ENCODE measurements at regions not wholly inside any gene's neighbourhood (a gene's known extent, or its start where the extent isn't known, plus 50 kb on each side); places are given as distances from the start of the nearest gene placed in this dataset.

GRCh38 chr7:12968836-12969422, 281.5 kb downstream of the ARL4A start:
- Histone ChIP-seq H3K36me3 (ENCODE audit: control insufficient read depth, insufficient read depth, low read length) (no peaks in the 10 kb centered on the region), H3K27me3 (ENCODE audit: control insufficient read depth, insufficient read depth, low read length) (no peaks in the 10 kb centered on the region), H3K4me3 (ENCODE audit: low read depth, low read length) (no peak overlapping the region)
- TF ChIP-seq, protein P1, sequence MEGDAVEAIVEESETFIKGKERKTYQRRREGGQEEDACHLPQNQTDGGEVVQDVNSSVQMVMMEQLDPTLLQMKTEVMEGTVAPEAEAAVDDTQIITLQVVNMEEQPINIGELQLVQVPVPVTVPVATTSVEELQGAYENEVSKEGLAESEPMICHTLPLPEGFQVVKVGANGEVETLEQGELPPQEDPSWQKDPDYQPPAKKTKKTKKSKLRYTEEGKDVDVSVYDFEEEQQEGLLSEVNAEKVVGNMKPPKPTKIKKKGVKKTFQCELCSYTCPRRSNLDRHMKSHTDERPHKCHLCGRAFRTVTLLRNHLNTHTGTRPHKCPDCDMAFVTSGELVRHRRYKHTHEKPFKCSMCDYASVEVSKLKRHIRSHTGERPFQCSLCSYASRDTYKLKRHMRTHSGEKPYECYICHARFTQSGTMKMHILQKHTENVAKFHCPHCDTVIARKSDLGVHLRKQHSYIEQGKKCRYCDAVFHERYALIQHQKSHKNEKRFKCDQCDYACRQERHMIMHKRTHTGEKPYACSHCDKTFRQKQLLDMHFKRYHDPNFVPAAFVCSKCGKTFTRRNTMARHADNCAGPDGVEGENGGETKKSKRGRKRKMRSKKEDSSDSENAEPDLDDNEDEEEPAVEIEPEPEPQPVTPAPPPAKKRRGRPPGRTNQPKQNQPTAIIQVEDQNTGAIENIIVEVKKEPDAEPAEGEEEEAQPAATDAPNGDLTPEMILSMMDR (IDR thresholded peaks at IDR 0.05; ENCODE audit: insufficient read depth, low read depth, low read length), result no peak
- POLR2A ChIA-PET, result no interaction called here
- DNase-seq (ENCODE audit: low read depth), result no peak
- CTCF ChIA-PET, result no interaction called here

DNA sequence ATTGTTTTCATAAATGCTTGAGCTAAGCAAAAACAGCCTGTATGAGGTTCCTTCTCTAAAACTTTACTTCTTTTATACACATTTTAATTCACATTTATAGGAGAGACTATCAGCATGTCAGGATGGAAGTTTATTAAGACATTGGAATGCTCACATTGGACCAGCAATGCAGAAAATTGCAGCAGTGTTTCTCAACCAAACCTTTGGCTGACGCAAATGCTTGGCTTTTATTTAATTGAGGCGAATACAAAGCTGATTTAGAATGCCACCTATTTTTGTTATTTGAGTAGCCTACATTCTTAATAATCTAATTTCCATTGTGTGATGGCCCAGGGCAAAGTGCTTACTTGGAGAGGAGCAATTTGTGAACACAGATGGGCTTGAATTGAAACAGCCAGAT, 283.2 kb downstream of the ARL4A start:
- TF ChIP-seq, protein P1 (IDR thresholded peaks at IDR 0.05; ENCODE audit: insufficient read depth, low read depth, low read length), result no peak
- Histone ChIP-seq H3K36me3 (ENCODE audit: control insufficient read depth, insufficient read depth, low read length) (no peaks in the 10 kb centered on the region), H3K27me3 (ENCODE audit: control insufficient read depth, insufficient read depth, low read length) (no peaks in the 10 kb centered on the region), H3K4me3 (ENCODE audit: low read depth, low read length) (no peak overlapping the region)
- POLR2A ChIA-PET, result no interaction called here
- DNase-seq (ENCODE audit: low read depth), result no peak
- CTCF ChIA-PET, result no interaction called here

DNA sequence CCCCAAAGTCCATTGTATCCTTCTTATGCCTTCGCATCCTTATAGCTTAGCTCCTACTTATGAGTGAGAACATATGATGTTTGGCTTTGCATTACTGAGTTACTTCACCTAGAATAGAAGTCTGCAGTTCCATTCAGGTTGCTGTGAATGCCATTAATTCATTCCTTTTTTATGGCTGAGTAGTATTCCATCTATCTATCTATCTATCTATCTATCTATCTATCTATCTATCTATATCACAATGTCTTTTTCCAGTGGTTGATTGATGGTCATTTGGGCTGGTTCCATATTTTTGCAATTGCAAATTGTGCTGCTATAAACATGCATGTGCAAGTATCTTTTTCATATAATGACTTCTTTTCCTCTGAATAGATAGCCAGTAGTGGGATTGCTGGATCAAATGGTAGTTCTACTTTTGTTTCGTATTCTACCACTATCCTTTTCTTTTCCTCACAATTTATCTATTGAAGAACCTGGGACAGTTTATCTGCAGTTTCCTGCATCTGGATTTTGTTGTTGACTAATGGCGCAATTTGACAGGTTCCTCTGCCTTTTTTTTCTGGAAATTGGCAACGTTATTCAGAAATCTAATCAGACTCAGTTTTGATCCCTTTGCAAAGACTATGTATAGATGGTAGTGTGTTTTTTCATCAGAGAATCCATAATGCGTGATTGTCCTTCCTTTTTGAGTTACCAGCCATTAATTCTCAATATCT, 287.2 kb downstream of the ARL4A start:
- H3K4me3 ChIP-seq (ENCODE audit: low read depth, low read length), result no peak overlapping the region
- CTCF ChIA-PET, result no interaction called here
- no peaks in the 10 kb centered on the region for H3K36me3 ChIP-seq (ENCODE audit: control insufficient read depth, insufficient read depth, low read length)
- no peak for DNase-seq (ENCODE audit: low read depth)
- no peaks in the 10 kb centered on the region for H3K27me3 ChIP-seq (ENCODE audit: control insufficient read depth, insufficient read depth, low read length)
- POLR2A ChIA-PET, result no interaction called here
- TF ChIP-seq, protein P1 (IDR thresholded peaks at IDR 0.05; ENCODE audit: insufficient read depth, low read depth, low read length), result no peak

DNA sequence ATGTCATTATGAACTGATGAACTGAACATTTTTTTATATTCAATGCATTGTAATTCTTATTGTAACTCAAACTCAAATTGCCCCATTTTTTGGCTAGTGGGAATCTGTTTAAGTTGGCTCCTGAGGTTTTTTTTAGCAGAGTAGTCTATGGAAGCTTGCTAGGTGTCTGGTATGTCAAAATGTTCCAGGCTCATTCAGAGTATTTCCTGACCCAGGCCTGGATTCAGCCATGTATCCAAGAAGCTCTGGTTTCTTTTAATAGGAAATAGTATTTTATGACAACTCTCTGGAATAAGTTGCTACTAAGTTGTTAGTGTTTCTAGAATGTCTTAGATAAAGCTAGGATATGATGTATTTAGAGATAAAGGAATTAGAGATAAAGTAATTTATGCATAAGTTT, 288.0 kb downstream of the ARL4A start:
- TF ChIP-seq, protein P1 (IDR thresholded peaks at IDR 0.05; ENCODE audit: insufficient read depth, low read depth, low read length), result no peak
- DNase-seq (ENCODE audit: low read depth), result no peak
- H3K27me3 ChIP-seq (ENCODE audit: control insufficient read depth, insufficient read depth, low read length), result no peaks in the 10 kb centered on the region
- CTCF ChIA-PET, result no interaction called here
- H3K36me3 ChIP-seq (ENCODE audit: control insufficient read depth, insufficient read depth, low read length), result no peaks in the 10 kb centered on the region
- POLR2A ChIA-PET, result no interaction called here
- no peak overlapping the region for H3K4me3 ChIP-seq (ENCODE audit: low read depth, low read length)

DNA sequence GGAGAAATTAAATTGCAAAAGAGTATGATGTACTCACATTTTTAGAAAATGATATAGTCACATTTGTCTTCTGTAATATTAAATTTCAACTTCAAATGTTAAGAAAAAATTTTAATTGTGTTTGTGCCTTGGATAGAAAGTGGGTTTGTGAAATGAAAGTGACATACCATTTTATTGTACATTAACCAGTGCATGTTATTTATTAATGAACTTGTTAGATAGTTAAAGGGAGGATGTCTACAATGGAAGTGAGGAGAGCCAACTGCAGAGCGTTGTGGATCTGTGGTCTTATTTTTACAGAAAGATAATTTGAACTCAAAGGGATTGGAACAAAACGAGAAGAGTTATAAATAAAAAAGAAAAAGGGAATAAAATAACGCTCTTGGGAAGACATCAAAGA, 291.7 kb downstream of the ARL4A start:
- ChIA-PET POLR2A (no interaction called here), CTCF (no interaction called here)

More for the DNA sequence above, 291.7 kb downstream of the ARL4A start:
- TF ChIP-seq, protein P1 (IDR thresholded peaks at IDR 0.05; ENCODE audit: insufficient read depth, low read depth, low read length), result no peak
- H3K36me3 ChIP-seq (ENCODE audit: control insufficient read depth, insufficient read depth, low read length), result no peaks in the 10 kb centered on the region
- H3K4me3 ChIP-seq (ENCODE audit: low read depth, low read length), result no peak overlapping the region
- no peak for DNase-seq (ENCODE audit: low read depth)
- no peaks in the 10 kb centered on the region for H3K27me3 ChIP-seq (ENCODE audit: control insufficient read depth, insufficient read depth, low read length)

Measured in BJ (cell line).